NCI-H526 treated with DMSO at 0.1 percent for 48 hours (cell line): ENCODE measurements at regions not wholly inside any gene's neighbourhood (a gene's known extent, or its start where the extent isn't known, plus 50 kb on each side); places are given as distances from the start of the nearest gene placed in this dataset.
"Not testable (repeated sequence)": the region's sequence is repeated elsewhere in the genome, so short reads cannot be mapped to it uniquely, and the experiment has no call there.

Experiments
- DNase-seq: peaks from one replicate; lab custom pipeline; 2025; lab: John Stamatoyannopoulos, UW

DNA sequence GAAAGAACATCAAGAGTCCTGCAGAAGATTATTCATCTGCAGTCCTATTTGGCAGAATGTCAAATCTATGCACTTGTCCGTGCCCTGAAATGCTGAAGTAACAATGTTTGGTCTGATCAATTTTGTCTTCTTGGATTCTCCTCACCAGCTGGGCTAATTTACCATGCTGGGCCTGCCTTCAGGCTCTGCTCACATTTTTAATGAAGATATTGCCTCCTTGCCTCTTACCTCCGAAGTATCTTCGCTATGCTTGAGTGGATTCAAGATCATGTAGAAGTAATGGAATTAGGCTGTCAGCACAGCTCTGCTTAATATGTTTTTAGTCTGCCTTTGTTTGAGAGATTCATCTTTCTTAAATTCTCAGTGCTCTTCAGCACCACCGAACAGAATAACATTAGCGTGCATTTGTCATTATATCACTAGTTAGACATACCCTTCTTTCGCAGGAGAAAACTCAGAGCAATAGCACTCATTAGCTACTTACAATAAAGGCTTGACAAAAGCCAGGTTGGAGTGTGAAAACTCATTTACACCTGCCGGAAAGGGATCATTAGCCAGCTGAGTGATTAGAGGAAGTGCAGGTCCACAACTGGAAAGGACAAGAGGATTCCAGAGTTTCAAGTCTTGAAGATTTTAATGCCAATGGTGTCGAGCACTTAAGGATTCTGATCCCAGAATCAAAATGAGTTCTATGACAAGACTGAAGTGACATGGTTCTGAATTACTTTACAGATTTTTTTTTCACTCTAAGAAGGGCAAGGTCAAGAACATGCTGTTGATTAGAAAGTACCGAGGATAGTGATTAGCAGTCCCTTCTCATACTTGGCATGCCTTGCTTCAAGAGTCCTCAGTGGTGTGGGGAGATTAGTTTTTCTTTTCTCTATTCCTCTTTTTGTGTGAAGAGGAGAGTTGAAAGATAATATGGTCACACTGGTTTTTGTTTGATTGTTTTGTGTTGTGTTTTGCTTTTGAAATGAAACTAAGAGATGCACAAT lies 405.6 kb upstream of the TOM1L1 start:
- DNase-seq = no peak

DNA sequence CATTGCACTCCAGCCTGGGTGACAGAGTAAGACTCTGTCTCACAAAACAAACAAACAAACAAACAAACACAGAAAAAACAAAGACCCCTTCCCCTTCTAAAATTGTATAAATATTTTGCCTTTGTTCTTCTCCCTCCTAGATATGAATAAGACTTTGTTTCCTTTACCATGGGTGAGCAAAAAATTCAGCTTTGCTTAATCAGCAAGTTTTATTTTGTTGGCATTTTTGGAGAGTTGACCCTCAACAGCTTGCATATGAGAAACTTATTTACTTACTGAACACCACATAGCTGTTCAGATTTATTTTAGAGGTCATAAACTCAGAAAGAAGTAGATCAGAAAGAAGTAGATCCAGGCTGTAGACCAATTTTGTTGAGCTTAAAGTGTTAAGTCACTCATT lies 395.2 kb upstream of the TOM1L1 start:
- no peak for DNase-seq

DNA sequence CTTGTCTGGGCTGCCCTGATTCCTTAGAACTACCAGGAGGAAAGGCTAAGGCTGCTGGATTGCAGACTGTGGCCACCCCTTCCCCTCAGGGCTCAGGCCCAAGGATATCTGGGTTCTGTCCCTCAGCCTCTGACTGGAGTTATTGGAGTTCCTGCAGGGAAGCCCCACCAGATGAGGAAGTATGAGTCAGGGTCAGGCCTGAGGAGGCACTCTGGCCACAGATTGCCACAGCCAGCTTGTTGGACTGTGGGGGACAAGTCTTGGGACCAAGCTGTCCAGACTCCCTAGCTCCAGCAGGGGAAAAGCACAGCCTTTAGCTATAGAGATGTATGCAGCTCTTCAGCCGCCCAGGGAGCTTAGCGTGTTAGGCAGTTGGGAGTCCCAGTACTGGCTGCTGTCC lies 381.9 kb upstream of the TOM1L1 start:
- no peak for DNase-seq

DNA sequence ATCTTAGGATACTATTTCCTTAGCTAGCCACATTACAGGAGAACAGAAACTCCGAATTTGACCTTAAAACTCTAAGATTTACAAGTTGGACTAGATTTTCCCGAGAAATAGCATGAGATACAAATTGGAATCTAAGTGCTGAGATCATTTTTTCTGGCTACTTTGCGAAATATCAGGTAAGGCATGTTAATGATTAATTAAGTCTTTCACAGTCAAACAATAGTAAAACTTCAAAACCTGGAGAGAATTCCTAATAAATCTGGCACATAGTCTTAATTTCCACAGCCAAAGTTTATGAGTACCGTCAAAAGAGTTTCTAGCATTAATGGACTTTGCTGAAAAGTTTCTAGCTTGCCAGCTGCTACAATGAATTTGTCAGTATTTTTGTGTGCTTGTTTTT lies 379.5 kb upstream of the TOM1L1 start:
- no peak for DNase-seq

DNA sequence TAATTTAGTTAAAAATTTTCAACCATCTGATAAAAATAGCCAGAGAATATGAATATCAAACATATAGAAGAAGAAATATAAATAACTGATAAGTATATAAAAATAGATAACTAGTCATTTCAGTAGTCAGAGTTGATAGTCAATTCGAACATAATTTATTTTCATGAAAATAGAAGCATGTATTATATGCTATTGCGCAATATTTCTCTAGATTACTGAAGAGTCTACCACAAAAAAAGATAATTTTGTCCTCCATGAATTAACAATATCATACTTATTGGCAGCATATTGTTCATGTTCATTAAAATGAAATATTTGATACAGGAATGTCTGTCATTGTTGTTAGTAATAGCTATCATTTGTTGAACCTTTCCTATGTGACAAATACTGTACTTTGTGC lies 376.2 kb upstream of the TOM1L1 start:
- no peak for DNase-seq

DNA sequence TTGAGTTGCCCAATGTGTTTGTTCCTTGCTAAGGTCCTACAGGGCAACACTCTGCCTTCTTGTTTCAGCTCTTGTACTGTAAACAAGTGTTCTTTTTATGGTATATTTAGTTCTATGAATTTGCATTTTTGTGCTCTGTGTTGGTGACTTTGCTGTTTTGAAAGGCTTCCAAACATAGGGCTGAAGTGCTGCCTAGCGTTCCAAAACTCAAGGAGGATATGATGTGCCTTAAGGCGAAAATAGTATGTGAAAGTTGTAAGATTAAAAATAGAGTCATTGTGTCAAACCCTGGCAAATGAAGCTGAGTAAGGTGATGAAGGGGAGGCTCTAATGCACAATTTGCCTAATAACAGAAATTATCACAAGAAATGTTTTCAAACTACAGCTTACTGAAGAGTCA lies 372.7 kb upstream of the TOM1L1 start:
- DNase-seq = no peak

DNA sequence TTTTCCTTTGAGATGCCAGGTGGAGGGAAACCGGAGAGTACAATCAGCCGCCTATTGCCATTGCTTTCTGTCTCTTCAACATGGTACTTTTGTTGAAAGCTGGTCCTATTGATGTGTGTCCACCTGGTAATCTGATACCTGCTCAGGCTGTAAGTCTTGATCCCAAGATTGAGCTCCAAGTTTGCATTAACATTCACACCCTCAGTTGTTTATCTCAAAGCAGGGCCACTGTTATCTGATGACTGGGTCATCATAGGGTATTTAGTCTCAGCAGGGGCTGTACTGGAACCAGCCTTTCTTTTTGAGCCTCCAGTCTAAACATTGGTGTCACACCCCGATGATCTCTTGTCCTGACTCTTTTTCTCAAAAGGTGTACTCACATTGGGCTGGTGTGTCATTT lies 370.3 kb upstream of the TOM1L1 start:
- no peak for DNase-seq

DNA sequence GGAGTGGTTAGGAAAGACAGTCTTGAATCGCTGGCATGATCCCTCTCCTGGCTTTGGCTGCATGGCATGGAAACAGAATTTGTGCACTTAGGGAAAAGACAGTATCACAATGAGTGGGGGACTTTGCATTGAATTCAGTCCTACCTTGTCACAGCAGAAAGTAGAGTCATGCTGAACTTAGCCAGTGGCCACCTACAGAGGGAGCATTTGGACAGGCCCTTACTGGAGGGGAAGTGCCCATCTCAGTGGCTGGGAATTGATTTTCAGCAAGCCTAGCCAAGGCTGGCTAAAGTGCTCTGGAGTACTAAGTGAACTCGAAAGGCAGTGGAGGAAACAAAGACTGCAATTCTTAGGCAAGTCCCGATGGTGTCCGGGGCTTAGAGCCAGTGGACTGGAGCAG lies 364.3 kb upstream of the TOM1L1 start:
- no peak for DNase-seq

DNA sequence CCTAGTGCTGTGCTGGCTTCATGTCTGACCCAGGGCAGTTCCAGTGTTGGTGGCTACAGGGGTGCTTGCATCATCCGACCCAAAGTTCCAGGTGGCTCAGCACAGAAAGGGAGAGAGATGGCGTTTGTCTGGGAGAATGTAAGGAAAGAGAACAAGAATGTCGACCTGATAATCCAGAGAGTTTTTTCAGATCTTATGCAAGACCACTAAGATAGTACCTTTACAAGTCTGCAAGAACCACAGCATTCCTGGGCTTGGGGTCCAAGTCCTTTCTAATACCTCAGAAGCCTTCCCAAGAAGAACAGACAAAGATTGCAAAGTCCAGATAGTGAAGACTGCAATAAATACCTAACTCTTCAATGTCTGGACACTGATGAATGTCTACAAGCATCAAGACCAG lies 363.0 kb upstream of the TOM1L1 start:
- DNase-seq = no peak

DNA sequence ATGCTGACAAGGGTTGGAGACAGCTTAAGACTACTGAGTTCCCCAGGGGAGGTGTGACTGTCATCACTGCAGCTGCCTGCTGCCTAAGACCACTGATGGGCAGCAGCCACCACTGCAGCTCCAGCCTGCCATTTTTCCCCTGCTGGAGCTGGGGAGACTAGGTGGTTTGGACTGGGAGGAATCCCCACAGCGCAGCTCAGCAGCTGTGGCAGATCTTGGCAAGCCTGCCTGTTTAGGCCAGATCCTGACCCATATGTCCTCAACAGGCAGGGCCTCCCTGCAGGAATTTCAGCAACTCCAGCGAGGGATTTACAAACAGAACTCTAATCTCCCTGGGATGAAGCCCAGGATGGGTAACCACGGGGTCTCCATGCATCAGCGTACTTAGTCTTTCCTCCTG lies 356.4 kb upstream of the TOM1L1 start:
- no peak for DNase-seq

DNA sequence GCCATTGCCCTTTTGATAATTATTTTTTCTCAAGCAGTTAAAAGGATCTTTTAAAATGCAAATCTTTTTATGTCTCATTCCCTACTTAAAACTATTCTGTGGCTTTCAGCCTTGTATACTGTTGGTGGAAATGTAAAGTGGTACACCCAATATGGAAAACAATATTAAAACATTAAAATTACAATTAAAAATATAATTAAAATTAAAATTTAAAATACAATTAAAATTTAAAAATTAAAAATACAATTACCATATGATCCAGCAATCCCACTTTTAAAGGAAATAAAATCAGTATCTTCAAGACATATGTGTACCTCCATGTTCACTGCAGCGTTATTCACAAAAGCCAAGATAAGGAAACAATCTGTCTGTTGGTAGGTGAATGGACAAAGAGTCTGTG lies 340.8 kb upstream of the TOM1L1 start:
- no peak for DNase-seq

DNA sequence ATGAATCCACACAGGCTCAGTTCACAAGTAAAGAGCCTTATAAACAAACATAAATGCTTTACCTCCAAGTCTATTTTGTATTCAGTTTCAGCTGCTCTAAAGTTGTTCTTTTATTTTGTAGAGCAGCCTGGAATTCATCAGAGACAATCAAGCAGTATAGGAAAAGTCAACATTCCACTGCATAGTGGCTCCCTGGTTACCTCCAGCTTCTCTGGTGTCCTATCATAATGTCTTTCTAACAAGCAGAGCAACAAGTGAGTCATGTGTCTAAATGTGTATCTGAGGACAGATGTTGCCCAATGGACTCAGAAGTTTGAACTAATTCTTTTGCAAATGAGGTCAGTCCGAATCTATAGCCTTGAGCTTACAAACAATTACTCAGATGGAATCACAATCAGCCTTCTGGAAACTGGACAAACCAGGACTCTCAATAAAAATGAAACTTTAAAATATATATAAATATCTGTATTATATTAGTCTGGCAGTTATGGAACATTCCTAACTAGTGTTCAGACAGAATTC lies 292.0 kb upstream of the TOM1L1 start:
- no peak for DNase-seq

DNA sequence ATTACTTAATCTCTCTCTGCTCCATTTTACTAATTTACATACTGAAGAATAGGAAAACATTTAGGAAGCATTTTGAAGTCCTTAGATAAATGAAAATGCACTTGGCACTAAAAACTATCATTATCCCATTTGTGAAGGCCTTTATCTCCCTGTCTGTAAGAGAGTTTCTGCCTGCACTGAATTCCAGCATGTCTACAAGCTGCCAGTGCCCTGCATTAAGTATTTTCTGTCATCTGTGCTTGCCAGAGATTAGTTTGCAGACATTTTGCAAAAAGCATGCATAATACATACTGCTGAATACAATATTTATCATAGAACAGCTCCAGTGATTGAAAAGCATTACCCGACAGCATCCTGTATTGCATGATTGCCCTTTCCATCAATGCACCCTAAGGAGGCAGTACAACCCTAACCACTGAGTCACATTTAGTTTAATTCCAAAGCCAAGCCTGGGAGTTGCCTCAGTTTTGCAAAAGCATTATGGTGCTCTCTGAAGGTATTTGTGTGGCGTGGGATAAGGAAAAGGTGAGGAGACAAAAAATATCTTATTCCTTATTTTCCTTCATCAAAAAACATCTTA lies 280.2 kb upstream of the TOM1L1 start:
- DNase-seq = no peak

DNA sequence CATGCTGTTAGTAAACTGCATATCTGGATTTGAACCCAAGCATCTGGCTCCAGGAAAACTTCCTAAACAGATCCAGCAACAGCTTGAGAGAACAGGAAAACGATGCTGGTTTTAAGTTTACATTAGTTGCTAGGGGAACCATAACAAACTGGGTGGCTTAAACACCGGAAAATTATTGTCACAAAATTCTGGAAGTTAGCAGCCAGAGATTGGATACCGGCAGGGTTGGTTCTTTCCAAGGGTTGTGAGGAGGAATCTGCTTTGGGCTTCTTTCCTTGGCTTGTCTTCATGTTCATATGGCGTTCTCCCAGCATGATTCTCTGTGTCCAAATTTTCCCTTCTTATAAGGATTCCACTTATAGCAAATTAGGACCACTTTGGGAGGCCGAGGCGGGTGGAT lies 276.9 kb upstream of the TOM1L1 start:
- no peak for DNase-seq

DNA sequence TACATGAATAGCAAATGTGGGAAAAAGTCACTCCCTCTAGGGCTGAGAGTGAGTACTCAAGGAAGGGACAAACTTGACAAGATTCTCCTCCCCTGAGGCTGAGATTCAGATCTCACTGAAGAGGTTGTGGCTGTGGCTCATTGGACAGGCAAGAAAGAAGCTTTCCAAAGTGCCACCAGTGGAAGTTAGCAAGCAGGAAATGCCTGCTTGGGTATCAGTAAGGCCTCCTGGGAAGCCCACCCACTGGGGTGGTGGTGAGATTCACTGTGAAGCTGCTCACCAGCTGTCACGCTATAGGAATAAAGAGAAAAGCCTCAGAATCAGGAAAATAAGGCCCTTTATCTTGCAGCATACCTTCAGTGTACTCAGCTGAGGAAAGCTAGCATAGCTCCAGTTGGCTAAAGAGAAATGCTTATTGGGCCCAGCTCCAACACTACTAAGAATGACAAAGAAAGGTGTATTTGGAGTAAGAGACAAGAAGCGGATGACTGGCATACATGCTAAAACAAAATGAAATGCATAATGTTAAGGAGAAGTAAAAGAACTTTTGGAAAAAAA lies 274.4 kb upstream of the TOM1L1 start:
- DNase-seq = no peak

DNA sequence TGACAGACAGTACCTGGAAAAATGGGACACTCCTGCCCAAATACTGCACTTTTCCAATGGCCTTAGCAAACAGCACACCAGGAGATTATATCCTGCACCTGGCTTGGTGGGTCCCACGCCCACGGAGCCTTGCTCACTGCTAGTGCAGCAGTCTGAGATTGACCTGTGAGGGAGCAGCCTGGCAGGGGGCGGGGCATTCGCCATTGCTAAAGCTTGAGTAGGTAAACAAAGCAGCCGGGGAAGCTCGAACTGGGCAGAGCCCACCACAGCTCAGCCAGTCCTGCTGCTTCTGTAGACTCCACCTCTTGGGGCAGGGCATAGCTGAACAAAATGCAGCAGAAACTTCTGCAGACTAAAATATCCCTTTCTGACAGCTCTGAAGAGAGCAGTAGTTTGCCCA lies 261.2 kb upstream of the TOM1L1 start:
- not testable (repeated sequence) for DNase-seq

DNA sequence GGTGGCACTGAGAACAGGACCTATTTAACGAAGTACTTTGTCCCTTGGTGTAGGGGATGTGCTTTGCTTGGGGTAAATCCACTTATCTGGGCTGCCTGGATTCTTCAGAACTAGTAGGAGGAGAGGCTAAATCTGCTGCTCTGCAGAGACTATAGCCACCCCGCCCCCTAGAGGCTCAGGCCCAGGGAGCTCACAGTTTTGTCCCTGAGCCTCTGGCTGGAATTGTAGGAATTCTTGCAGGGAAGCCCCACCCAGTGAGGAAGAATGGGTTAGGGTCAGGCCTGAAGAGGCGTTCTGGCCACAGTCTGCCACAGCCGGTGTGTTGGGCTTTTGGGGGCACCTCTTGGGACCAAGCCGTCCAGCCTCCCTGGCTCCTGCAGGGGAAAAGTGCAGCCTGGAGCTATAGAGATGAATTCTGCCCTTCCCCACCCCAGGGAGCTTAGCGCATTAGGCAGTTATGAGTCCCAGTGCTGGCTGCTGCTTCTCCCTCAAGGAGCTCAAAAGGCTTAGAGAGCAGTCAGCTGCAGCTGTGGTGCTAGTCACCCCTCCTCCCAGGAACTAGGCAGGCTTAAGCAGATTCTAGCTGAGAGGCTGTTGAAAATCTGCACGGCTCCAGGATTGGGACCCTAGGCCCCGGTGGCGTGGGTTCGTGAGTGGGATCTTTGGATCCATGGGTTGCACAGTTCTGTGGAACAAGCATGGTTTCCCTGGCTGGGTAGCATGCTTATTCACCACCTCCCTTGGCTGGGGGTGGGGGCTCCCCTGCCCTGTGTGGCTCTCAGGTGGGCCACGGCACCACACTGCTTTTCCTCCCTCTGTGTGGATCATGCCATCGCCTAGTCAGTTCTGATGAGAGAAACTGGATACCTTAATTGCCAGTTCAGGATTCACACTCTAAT lies 237.4 kb upstream of the TOM1L1 start:
- no peak for DNase-seq

DNA sequence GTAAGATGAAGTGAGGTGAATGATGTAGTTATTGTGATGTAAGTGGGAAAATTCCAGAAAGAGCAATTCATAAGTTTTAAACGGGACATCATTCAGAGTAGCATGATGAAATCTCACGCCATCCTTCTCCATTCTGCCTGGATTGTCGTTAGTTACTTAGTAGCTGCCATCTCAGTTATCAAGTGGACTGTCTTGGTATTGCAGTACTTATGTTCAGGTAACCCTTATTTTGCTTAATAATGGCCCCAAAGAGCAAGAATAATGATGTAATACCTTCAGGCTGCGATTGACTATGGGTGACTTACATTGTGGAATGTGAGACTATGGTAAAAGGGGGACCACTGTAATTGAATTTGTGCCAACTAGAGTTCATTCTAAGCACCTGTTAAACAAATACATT lies 234.1 kb upstream of the TOM1L1 start:
- no peak for DNase-seq

DNA sequence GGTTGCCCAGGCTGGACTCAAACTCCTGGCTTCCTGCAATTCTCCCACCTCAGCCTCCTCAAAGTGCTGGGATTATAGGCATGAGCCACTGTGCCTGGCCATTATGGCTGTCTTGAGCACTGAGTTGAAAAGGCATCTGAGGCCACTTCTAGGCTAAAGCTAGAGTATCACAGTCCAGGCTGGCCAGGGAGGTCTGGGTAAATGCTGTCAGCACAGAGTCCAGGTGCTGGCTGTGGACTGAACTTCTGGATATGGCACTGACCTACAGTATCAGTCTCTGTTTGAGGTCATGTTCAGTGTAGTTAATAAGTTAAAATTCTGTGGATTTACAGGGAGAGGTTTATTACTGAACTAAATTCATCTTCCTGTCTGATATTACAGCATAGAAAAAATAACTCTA lies 222.5 kb upstream of the TOM1L1 start:
- no peak for DNase-seq

DNA sequence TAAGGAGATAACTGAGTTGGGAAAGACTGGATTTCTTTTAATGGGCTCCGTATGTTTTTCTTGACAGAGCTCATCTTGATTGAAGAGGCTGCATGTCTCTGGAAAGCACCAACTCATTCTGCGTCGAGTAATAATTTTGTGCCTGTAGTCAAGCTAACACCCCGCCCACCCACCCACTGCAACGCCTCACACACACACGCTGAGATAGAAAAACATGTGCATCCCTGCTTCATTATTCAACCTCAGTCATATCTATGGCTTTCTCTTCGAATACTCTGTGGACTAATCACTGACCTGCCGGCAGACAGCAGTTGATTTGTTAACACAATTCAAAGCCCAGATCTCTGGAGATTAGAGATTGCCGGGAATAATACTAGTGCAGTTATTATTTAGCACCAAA lies 220.2 kb upstream of the TOM1L1 start:
- DNase-seq = no peak

DNA sequence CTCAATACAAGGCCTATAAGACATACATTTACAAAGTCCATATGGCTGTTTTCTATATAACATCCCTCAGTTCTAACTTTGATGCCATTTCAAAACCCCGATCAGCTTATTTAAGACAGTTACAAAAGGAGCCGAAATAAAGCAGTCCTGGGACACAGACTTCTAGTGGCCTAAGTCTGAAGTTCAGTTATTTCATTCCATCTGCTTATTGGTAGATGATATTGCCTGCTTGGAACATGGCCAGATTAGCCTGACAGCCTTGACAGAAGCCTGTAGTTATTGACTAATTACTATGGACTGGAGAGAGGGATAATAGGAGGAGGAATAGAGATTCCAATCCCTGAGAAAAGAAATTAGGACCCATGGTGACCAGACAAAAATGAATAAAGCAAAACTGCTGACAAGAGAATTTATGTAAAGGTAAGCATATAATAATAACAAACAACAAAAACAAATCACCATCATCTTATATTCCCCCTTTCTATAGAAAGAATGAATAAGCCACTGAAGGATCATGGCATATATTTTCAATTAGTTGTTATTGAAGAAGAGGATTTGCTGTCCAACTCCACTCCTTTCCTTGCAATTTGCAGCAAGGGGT lies 206.3 kb upstream of the TOM1L1 start:
- DNase-seq = no peak

DNA sequence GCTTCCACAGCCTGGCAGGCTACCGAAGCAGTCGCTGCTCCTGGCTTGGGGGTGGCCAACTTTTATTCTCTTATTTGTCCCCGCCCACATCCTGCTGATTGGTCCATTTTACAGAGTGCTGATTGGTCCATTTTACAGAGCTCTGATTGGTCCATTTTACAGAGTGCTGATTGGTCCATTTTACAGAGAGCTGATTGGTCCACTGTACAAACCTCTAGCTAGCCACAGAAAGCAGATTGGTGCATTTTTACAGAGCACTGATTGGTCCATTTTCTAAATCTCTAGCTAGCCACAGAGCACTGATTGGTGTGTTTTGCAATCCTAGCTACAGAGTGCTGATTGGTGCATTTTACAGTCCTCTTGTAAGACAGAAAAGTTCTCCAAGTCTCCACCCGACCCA lies 187.9 kb upstream of the TOM1L1 start:
- not testable (repeated sequence) for DNase-seq
